ENCODE measurements at regions not wholly inside any gene's neighbourhood (a gene's known extent, or its start where the extent isn't known, plus 50 kb on each side); places are given as distances from the start of the nearest gene placed in this dataset.

- H3K4me3 ChIP-seq = no peak overlapping the region
- H3K36me3 ChIP-seq (replicated peaks in 1 of 2; ENCODE audit: insufficient read depth in 1 of 2, low read depth in 2 of 2) = no peaks in the 10 kb centered on the region
- H3K9me3 ChIP-seq = no peaks in the 10 kb centered on the region
- WGBS, 2 donors = 86 to 92% methylated on average over 3 of the region's 3 CpGs
- no peak overlapping the region for H3K27ac ChIP-seq
- intact Hi-C loops (cut with DNase I) = no loop called here
- no peak for DNase-seq
- no peak for TF ChIP-seq POLR2A (IDR thresholded peaks at IDR 0.05)
- no peak for TF ChIP-seq CTCF (IDR thresholded peaks at IDR 0.05)
- no peak for ATAC-seq
- H3K4me1 ChIP-seq = peaks cover 5% of the 10 kb centered on the region
- no peaks in the 10 kb centered on the region for H3K27me3 ChIP-seq
Measured at GRCh38 chr1:177865807-177866206, 104.1 kb downstream of the SEC16B start.

- Histone ChIP-seq H3K27me3 (no peaks in the 10 kb centered on the region), H3K36me3 (replicated peaks in 1 of 2; ENCODE audit: insufficient read depth in 1 of 2, low read depth in 2 of 2) (no peaks in the 10 kb centered on the region), H3K27ac (no peak overlapping the region), H3K4me3 (no peak overlapping the region), H3K4me1 (peaks cover 5% of the 10 kb centered on the region), H3K9me3 (no peaks in the 10 kb centered on the region)
- WGBS, 2 donors = 10 to 30% methylated on average over 2 of the region's 2 CpGs
- no peak for TF ChIP-seq POLR2A (IDR thresholded peaks at IDR 0.05)
- intact Hi-C loops (cut with DNase I) = no loop called here
- DNase-seq (peak in 2 of 4 donors; percentile 16 to 33), ATAC-seq (peak; percentile 47)
Measured at GRCh38 chr1:177864538-177865305, 105.1 kb downstream of the SEC16B start.

GRCh38 chr1:177863796-177864195 lies 106.1 kb downstream of the SEC16B start:
- no peaks in the 10 kb centered on the region for H3K36me3 ChIP-seq (replicated peaks in 1 of 2; ENCODE audit: insufficient read depth in 1 of 2, low read depth in 2 of 2)
- intact Hi-C loops (cut with DNase I) = no loop called here
- H3K27me3 ChIP-seq = no peaks in the 10 kb centered on the region
- 92 to 98% methylated on average over 4 of the region's 4 CpGs for WGBS, 2 donors
- H3K4me1 ChIP-seq = peaks cover 5% of the 10 kb centered on the region
- DNase-seq (no peak), ATAC-seq (no peak)
- H3K4me3 ChIP-seq = no peak overlapping the region
- H3K27ac ChIP-seq = no peak overlapping the region
- no peaks in the 10 kb centered on the region for H3K9me3 ChIP-seq
- TF ChIP-seq POLR2A (IDR thresholded peaks at IDR 0.05) (no peak), CTCF (IDR thresholded peaks at IDR 0.05) (no peak)

- intact Hi-C loops (cut with DNase I) = no loop called here
- Histone ChIP-seq H3K36me3 (replicated peaks in 1 of 2; ENCODE audit: insufficient read depth in 1 of 2, low read depth in 2 of 2) (no peaks in the 10 kb centered on the region), H3K4me1 (peaks cover 5% of the 10 kb centered on the region), H3K27ac (no peak overlapping the region), H3K27me3 (no peaks in the 10 kb centered on the region), H3K4me3 (no peak overlapping the region), H3K9me3 (no peaks in the 10 kb centered on the region)
- 58 to 62% methylated on average over 2 of the region's 2 CpGs for WGBS, 2 donors
- no peak for ATAC-seq
- no peak for TF ChIP-seq CTCF (IDR thresholded peaks at IDR 0.05)
- TF ChIP-seq POLR2A (IDR thresholded peaks at IDR 0.05) = no peak
- no peak for DNase-seq
Measured at GRCh38 chr1:177862916-177863315, 106.9 kb downstream of the SEC16B start.

- H3K27me3 ChIP-seq = no peaks in the 10 kb centered on the region
- H3K36me3 ChIP-seq (replicated peaks in 1 of 2; ENCODE audit: insufficient read depth in 1 of 2, low read depth in 2 of 2) = no peaks in the 10 kb centered on the region
- TF ChIP-seq POLR2A (IDR thresholded peaks at IDR 0.05) = no peak
- no peak for TF ChIP-seq CTCF (IDR thresholded peaks at IDR 0.05)
- no peak for ATAC-seq
- intact Hi-C loops (cut with DNase I) = no loop called here
- no peaks in the 10 kb centered on the region for H3K9me3 ChIP-seq
- no peak overlapping the region for H3K4me3 ChIP-seq
- peaks cover 4% of the 10 kb centered on the region for H3K4me1 ChIP-seq
- DNase-seq = no peak
- no peak overlapping the region for H3K27ac ChIP-seq
- WGBS, 2 donors = 59 to 70% methylated on average over 2 of the region's 2 CpGs
Measured at GRCh38 chr1:177859572-177859971, 110.3 kb downstream of the SEC16B start.
